Adipocyte (in vitro differentiated cells): ENCODE measurements at regions not wholly inside any gene's neighbourhood (a gene's known extent, or its start where the extent isn't known, plus 50 kb on each side); places are given as distances from the start of the nearest gene placed in this dataset.
"Not testable (repeated sequence)": the region's sequence is repeated elsewhere in the genome, so short reads cannot be mapped to it uniquely, and the experiment has no call there.

ENCODE experiments used
- DNase-seq: peaks from one replicate; pipeline ENCODE4 v3.0.0-alpha.2; 2015; ENCODE audit warnings: low read depth
- H3K27me3 ChIP-seq: replicated peaks from 2 replicates; pipeline ENCODE4 v1.7.0; 2013; ENCODE audit warnings: mild to moderate bottlenecking, low read length, moderate library complexity; ENCODE audit not compliant: control insufficient read depth, insufficient read depth
- H3K36me3 ChIP-seq: 2 replicates; pipeline ENCODE4 v1.7.0; 2013; ENCODE audit warnings: low read length, mild to moderate bottlenecking, moderate library complexity; ENCODE audit not compliant: control insufficient read depth, insufficient read depth, severe bottlenecking
- H3K4me1 ChIP-seq: 2 replicates; pipeline ENCODE4 v1.7.0; 2013; ENCODE audit warnings: mild to moderate bottlenecking, low read length, moderate library complexity; ENCODE audit not compliant: control insufficient read depth, insufficient read depth
- H3K4me3 ChIP-seq: 2 replicates; pipeline ENCODE4 v1.7.0; 2013; ENCODE audit warnings: mild to moderate bottlenecking, low read length, moderate library complexity
- H3K9ac ChIP-seq: 2 replicates; pipeline ENCODE4 v1.7.0; 2013; ENCODE audit warnings: mild to moderate bottlenecking, low read length, moderate library complexity
- H3K9me3 ChIP-seq: 2 replicates; pipeline ENCODE4 v1.7.0; 2013; ENCODE audit warnings: mild to moderate bottlenecking, low read length, moderate library complexity; ENCODE audit not compliant: control insufficient read depth

DNA sequence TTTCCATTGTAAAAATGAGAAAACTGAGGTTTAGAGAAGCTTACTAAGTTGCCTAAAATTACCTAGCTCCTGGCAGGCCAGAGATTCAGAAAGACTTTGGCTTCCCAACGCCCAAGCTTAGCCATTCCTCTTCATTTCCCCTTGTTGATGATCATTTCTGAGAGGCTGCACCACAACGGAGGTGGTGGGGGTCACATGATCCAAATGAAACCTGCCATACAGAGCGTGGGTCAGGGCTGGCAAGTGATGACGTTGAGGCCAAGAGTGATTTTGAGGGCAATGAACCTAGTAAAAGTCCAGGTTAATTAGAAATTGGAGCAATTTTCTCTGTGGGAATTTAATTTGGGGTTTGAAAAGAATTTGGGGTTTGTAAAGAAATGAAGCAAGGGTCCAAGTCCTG, 109.9 kb downstream of the TMEM182 start:
- DNase-seq: no peak
- Histone ChIP-seq H3K4me3 (no peak overlapping the region), H3K27me3 (no peaks in the 10 kb centered on the region), H3K9ac (no peak overlapping the region), H3K9me3 (no peaks in the 10 kb centered on the region), H3K36me3 (no peaks in the 10 kb centered on the region), H3K4me1 (no peaks in the 10 kb centered on the region)

DNA sequence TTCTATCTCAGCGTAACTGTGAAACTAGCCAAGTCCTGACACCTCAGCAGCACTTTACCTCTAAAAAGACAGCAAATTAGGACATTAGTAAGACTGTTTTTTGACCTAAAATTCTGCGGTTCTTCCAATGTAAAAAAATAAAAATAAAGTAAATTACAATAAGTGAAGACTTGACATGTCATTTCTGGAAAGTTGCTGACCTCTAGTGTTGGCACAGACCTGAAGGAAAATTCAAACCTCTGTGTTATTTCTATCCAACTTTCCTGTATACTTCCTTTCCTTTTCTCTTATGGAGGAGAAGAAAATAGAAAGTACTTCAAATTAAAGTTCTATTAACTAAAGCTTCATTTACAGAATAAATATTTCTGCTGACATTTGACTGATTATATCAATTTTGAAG, 110.6 kb downstream of the TMEM182 start:
- Histone ChIP-seq H3K4me3 (no peak overlapping the region), H3K9me3 (no peaks in the 10 kb centered on the region), H3K4me1 (no peaks in the 10 kb centered on the region), H3K9ac (no peak overlapping the region), H3K27me3 (no peaks in the 10 kb centered on the region), H3K36me3 (no peaks in the 10 kb centered on the region)
- DNase-seq: peak; percentile 21

DNA sequence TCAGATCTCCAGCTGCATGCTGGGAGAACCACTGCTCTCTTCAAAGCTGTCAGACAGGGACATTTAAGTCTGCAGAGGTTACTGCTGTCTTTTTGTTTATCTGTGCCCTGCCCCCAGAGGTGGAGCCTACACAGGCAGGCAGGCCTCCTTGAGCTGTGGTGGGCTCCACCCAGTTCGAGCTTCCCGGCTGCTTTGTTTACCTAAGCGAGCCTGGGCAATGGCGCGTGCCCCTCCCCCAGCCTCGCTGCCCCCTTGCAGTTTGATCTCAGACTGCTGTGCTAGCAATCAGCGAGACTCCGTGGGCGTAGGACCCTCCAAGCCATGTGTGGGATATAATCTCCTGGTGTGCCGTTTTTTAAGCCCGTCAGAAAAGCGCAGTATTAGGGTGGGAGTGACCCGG, 117.7 kb downstream of the TMEM182 start:
- H3K9me3 ChIP-seq, H3K4me1 ChIP-seq, H3K36me3 ChIP-seq, DNase-seq, H3K27me3 ChIP-seq, H3K4me3 ChIP-seq, H3K9ac ChIP-seq: not testable (repeated sequence)

DNA sequence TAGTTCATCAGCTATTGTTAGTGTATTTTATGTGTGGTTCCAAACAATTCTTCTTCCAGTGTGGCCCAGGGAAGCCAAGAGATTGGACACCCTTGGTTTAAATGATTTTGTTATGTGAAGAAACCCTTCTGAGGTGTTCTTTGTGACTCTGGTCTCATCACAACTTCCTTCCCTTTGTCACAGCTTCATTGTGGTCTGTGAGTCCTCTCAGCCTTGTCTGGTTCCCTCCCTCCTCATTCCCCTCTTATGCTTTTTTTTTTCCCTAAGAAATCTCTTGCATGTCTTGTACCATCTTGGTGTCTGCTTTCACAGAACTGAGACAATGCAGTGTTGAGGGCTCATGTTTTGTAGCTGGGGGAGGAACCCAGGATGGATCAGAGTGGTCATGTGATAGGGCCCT, 118.9 kb downstream of the TMEM182 start:
- no peak for DNase-seq

DNA sequence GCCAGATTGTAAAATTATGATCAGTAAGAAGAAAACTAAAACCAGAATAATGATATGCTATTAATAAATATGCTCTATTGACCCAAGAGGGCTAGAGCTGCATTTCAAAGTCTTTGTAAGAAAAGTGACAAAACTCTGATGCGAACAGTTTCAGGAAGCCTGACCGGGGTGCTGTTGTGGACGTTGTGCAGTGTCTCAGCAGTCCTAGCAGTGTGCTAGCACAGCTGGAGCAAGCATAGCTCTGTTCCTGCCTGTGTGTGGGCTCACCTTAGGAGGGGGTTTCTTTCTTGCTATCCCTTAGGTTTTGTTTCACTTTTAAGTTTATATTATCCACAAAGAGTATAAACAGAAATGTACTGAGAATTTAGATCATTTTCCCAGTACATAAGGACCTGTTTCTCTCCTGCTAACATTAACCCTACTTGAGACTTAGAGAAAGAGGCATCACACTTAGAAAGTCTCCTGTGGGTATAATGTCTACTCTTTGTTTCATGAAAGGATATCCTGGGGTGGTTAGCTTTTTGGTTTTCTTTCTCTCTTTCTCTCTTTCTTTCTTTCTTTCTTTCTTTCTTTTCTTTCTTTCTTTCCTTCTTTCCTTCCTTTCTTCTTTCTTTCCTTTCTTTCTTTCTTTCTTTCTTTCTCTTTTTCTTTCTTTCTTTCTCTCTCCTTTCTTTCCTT, 124.5 kb downstream of the TMEM182 start:
- H3K36me3 ChIP-seq: no peaks in the 10 kb centered on the region
- no peak for DNase-seq
- peaks cover 5% of the 10 kb centered on the region for H3K27me3 ChIP-seq
- H3K4me1 ChIP-seq: peaks cover 3% of the 10 kb centered on the region
- no peak overlapping the region for H3K4me3 ChIP-seq
- H3K9ac ChIP-seq: no peak overlapping the region
- H3K9me3 ChIP-seq: no peaks in the 10 kb centered on the region

More for the DNA sequence above, 118.9 kb downstream of the TMEM182 start:
- no peak overlapping the region for H3K4me3 ChIP-seq
- no peaks in the 10 kb centered on the region for H3K36me3 ChIP-seq
- H3K9me3 ChIP-seq: no peaks in the 10 kb centered on the region
- no peaks in the 10 kb centered on the region for H3K4me1 ChIP-seq
- peaks cover 5% of the 10 kb centered on the region for H3K27me3 ChIP-seq
- no peak overlapping the region for H3K9ac ChIP-seq

DNA sequence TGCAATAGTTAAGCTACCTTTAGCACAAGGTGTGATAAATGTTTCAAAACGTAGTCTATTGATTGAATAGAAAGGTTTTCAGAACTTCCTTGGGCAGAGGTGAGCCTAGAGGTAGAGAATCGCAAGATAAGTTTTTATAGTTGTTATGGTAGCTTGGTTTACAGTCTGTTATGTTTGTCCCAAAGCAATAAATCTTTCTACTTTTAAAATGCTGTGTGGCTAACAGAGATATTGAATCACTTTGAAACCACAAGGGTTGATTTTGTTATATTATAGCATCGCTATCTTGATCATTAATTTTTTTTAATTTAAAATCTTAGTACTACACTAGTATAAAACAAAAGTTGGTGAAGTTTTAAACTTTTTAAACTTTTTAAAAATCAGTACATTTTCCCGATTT, 126.7 kb downstream of the TMEM182 start:
- peaks cover 2% of the 10 kb centered on the region for H3K27me3 ChIP-seq
- no peaks in the 10 kb centered on the region for H3K9me3 ChIP-seq
- no peaks in the 10 kb centered on the region for H3K36me3 ChIP-seq
- no peak for DNase-seq
- no peak overlapping the region for H3K4me3 ChIP-seq
- H3K4me1 ChIP-seq: peaks cover 3% of the 10 kb centered on the region
- no peak overlapping the region for H3K9ac ChIP-seq

DNA sequence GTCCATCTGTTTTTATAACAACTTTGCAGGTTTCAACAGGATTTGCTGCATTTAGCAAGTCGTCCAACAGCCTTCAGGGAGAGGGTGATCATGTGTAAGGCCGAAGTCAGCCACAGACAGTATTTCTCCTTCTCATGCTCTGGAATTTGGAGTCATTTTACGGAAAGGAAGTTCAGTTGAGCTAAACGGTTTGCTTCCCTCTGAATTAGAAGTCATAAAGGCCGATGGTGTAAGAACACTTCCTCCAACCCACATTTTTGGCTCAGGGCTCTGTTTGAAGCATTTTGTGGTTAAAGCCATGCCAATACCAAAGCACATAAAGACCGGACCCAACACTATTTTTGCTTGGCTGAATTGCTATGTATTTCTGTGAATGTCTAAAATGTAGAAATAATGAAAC, 129.5 kb downstream of the TMEM182 start:
- H3K9me3 ChIP-seq: no peaks in the 10 kb centered on the region
- no peaks in the 10 kb centered on the region for H3K27me3 ChIP-seq
- no peaks in the 10 kb centered on the region for H3K36me3 ChIP-seq
- H3K4me3 ChIP-seq: no peak overlapping the region
- peaks cover 3% of the 10 kb centered on the region for H3K4me1 ChIP-seq
- H3K9ac ChIP-seq: no peak overlapping the region
- DNase-seq: peak; percentile 4

DNA sequence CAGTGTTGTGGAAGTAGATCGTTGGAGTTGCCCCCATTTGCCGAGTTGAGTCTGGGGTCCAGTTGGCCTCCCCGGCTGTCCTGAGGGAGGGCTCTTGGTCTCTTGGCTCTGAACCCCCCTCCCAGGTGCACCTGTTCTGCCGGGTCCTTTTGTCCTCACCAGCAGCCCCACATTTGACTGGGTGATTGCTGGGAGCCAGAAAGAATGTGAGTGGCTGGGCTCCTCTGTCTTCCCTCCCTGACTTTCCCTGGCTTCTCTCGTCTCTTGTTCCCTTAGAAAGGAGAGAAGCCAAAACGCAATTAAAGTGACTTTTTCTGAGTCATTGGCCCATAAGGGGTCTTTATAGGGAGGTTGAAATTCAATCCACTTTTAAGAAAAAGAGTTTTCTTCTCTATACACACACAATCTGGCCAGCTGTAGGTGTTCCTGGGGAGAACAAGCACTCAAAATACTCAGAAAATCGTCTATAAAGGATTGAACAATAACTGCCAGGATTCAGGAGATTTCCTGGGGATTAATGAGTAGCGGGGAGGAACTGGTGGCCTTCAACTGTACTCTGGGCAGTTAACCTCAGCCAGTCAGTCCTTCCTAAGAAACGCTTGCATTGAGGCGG, 131.0 kb downstream of the TMEM182 start:
- Histone ChIP-seq H3K4me3 (no peak overlapping the region), H3K9me3 (no peaks in the 10 kb centered on the region), H3K27me3 (no peaks in the 10 kb centered on the region), H3K9ac (no peak overlapping the region), H3K36me3 (no peaks in the 10 kb centered on the region), H3K4me1 (peaks cover 3% of the 10 kb centered on the region)
- no peak for DNase-seq

DNA sequence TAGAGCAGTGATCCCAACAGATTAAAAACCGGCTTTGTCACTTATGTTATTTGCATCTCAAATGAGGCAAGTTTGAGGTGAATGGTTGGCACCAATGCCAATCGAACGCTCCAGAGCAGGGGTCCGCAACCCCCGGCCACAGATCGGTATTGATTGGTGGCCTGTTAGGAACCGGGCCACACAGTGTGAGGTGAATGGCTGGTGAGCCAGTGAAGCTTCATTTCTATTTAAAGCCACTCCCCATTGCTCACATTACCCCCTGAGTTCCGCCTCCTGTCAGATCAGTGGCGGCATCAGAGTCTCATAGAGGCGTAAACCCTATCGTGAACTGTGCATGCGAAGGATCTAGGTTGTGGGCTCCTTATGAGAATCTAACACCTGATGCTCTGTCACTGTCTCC, 132.0 kb downstream of the TMEM182 start:
- no peak for DNase-seq
- no peaks in the 10 kb centered on the region for H3K9me3 ChIP-seq

DNA sequence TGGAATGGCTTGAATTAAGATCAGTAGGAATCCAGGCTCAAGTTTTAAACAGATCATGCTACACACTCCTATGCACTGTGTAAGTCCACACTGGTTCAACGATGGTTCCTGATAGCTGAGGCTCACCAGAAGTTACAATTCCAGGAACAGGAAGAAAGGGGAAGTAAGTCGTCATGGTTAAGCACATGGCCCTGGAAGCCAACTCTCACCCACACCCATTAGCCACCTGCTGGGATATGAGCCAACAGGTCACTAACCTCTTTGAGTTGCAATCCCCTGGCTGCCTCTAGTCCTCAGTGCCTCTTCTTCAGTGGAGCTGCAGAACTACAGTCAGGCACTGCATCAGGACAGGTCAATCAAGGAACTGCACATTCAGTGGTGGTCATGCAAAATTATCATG, 133.5 kb downstream of the TMEM182 start:
- peaks cover 3% of the 10 kb centered on the region for H3K4me1 ChIP-seq
- no peaks in the 10 kb centered on the region for H3K36me3 ChIP-seq
- H3K27me3 ChIP-seq: no peaks in the 10 kb centered on the region
- no peak for DNase-seq
- H3K9ac ChIP-seq: no peak overlapping the region
- H3K4me3 ChIP-seq: no peak overlapping the region
- H3K9me3 ChIP-seq: no peaks in the 10 kb centered on the region

More for the DNA sequence above, 132.0 kb downstream of the TMEM182 start:
- no peak overlapping the region for H3K4me3 ChIP-seq
- H3K9ac ChIP-seq: no peak overlapping the region
- no peaks in the 10 kb centered on the region for H3K36me3 ChIP-seq
- no peaks in the 10 kb centered on the region for H3K27me3 ChIP-seq
- H3K4me1 ChIP-seq: peaks cover 3% of the 10 kb centered on the region

DNA sequence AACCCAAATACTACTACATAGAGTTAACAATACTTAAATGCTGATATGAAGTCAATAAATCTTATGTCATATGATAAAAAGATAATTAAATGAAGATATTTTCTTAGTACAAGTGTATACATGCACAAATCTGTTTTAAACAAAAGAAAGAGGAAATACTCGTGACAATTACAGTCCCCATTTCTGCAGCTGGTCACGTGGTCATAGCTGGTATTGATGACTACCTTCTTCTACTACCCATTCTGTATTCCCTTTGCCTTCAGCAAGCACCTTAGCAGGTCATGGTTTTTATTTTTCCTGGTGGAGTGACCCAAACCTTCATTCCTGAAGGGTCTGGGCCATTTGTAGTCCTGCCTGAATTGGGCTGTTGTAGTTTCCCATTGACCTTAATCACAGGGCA, 147.4 kb downstream of the TMEM182 start:
- H3K27me3 ChIP-seq, H3K9ac ChIP-seq, H3K4me1 ChIP-seq, H3K36me3 ChIP-seq, H3K9me3 ChIP-seq, H3K4me3 ChIP-seq, DNase-seq: not testable (repeated sequence)

DNA sequence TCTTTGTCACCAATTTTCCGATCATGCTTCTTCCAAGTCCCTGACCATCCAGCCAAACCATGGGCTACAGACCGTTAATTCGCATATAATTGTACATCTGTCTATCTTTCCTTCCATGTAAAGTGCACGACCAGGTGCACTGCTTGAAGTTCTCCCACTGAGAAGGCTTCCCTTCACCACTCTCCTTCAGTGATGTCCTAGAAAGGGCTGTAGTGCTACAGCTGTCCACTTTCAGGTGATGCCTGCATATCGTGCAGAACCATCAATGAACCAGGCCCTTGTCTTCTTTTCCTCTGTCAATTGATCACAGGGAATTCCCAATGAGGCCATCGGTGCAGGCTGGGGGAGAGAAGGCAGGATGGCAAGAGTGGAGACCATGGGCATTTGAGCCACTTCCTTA, 148.9 kb downstream of the TMEM182 start:
- no peaks in the 10 kb centered on the region for H3K9me3 ChIP-seq
- DNase-seq: no peak
- no peak overlapping the region for H3K4me3 ChIP-seq
- H3K27me3 ChIP-seq: no peaks in the 10 kb centered on the region
- H3K36me3 ChIP-seq: no peaks in the 10 kb centered on the region
- no peak overlapping the region for H3K9ac ChIP-seq
- no peaks in the 10 kb centered on the region for H3K4me1 ChIP-seq
